GM19035 (cell line): ENCODE measurements at regions not wholly inside any gene's neighbourhood (a gene's known extent, or its start where the extent isn't known, plus 50 kb on each side); places are given as distances from the start of the nearest gene placed in this dataset.

Experiments
- ATAC-seq: cut with Tn5 transposase; IDR thresholded peaks from one replicate; pipeline ENCODE4 v1.9.1; 2021; ENCODE audit not compliant: unreplicated experiment

GRCh38 chr18:78830826-78831225 lies 148.8 kb upstream of the SALL3 start:
- ATAC-seq, result no peak

- no peak for ATAC-seq
Observed at GRCh38 chr18:78831603-78832002, 148.0 kb upstream of the SALL3 start.

- no peak for ATAC-seq
Observed at GRCh38 chr18:78833833-78834232, 145.8 kb upstream of the SALL3 start.

- no peak for ATAC-seq
Observed at GRCh38 chr18:78836838-78837237, 142.8 kb upstream of the SALL3 start.

- no peak for ATAC-seq
Observed at GRCh38 chr18:78837754-78838153, 141.9 kb upstream of the SALL3 start.

GRCh38 chr18:78838183-78838582 lies 141.4 kb upstream of the SALL3 start:
- ATAC-seq, result no peak

GRCh38 chr18:78849046-78849445 lies 130.6 kb upstream of the SALL3 start:
- ATAC-seq, result no peak

- ATAC-seq, result no peak
Observed at GRCh38 chr18:78849458-78849857, 130.2 kb upstream of the SALL3 start.

GRCh38 chr18:78853341-78853740 lies 126.3 kb upstream of the SALL3 start:
- no peak for ATAC-seq

- no peak for ATAC-seq
Observed at GRCh38 chr18:78855188-78855587, 124.4 kb upstream of the SALL3 start.

- no peak for ATAC-seq
Observed at GRCh38 chr18:78856569-78857313, 122.9 kb upstream of the SALL3 start.

GRCh38 chr18:78857314-78858150 lies 122.1 kb upstream of the SALL3 start:
- ATAC-seq, result no peak

- ATAC-seq, result no peak
Observed at GRCh38 chr18:78859686-78860085, 119.9 kb upstream of the SALL3 start.

GRCh38 chr18:78860117-78860516 lies 119.5 kb upstream of the SALL3 start:
- no peak for ATAC-seq

GRCh38 chr18:78861116-78861515 lies 118.5 kb upstream of the SALL3 start:
- no peak for ATAC-seq

GRCh38 chr18:78861706-78862105 lies 117.9 kb upstream of the SALL3 start:
- no peak for ATAC-seq

GRCh38 chr18:78862395-78862794 lies 117.2 kb upstream of the SALL3 start:
- ATAC-seq, result no peak

GRCh38 chr18:78865056-78865598 lies 114.5 kb upstream of the SALL3 start:
- no peak for ATAC-seq

- no peak for ATAC-seq
Observed at GRCh38 chr18:78865771-78866310, 113.8 kb upstream of the SALL3 start.

GRCh38 chr18:78867131-78867530 lies 112.5 kb upstream of the SALL3 start:
- ATAC-seq, result no peak
